PC-3 (cell line): ENCODE measurements at regions not wholly inside any gene's neighbourhood (a gene's known extent, or its start where the extent isn't known, plus 50 kb on each side); places are given as distances from the start of the nearest gene placed in this dataset.

ENCODE experiments used
- ATAC-seq: fragments of 200-7000 bp; cut with Tn5 transposase; 2 replicates; pipeline ENCODE4 v1.9.1; 2020; ENCODE audit warnings: mild to moderate bottlenecking, moderate library complexity
- BruUV-seq: library from RNA; stranded (reverse); fragments of 400-500 nt; replicated peaks from 2 replicates; lab custom pipeline; 2021; lab: Mats Ljungman, UMichigan
- CTCF ChIA-PET: fragments of 300-600 bp; sonication (Branson Sonifier 250); formaldehyde crosslinking; loops from one replicate; lab custom pipeline; 2022; ENCODE audit warnings: antibody characterized with exemption; lab: Charles Lee
- POLR2A ChIA-PET: fragments of 300-600 bp; sonication (Branson Sonifier 250); formaldehyde crosslinking; loops from one replicate; lab custom pipeline; 2022; ENCODE audit warnings: antibody characterized with exemption; ENCODE audit not compliant: unreplicated experiment; lab: Charles Lee
- DNase-seq: peaks from one replicate; pipeline ENCODE4 v3.0.0-alpha.2; 2015
- H2AFZ ChIP-seq: fragments of 300-600 bp; sonication (generic); 2 replicates; pipeline ENCODE4 v1.6.0; 2016; ENCODE audit warnings: antibody characterized with exemption, low read length
- H3F3A ChIP-seq: fragments of 300-600 bp; sonication (generic); one replicate; pipeline ENCODE4 v1.6.0; 2017; ENCODE audit warnings: antibody characterized with exemption, low read length, control low read depth, mild to moderate bottlenecking; ENCODE audit not compliant: unreplicated experiment
- H3K27ac ChIP-seq: fragments of 300-600 bp; sonication (generic); 2 replicates; pipeline ENCODE4 v1.5.1; 2016; ENCODE audit warnings: mild to moderate bottlenecking, low read length
- H3K27me3 ChIP-seq: fragments of 300-600 bp; sonication (generic); 2 replicates; pipeline ENCODE4 v1.6.1; 2016; ENCODE audit warnings: low read length, mixed read lengths
- H3K36me3 ChIP-seq: fragments of 300-600 bp; sonication (generic); 2 replicates; pipeline ENCODE4 v1.6.1; 2016; ENCODE audit warnings: low read depth, mixed run types, low read length, mixed read lengths
- H3K4me1 ChIP-seq: fragments of 300-600 bp; sonication (generic); 2 replicates; pipeline ENCODE4 v1.5.1; 2016; ENCODE audit warnings: low read length; ENCODE audit not compliant: insufficient read depth
- H3K4me2 ChIP-seq: fragments of 300-600 bp; sonication (generic); 2 replicates; pipeline ENCODE4 v1.6.0; 2016; ENCODE audit warnings: low read length
- H3K4me3 ChIP-seq: fragments of 300-600 bp; sonication (generic); 2 replicates; pipeline ENCODE4 v1.5.1; 2016; ENCODE audit warnings: mild to moderate bottlenecking, low read length, mixed read lengths
- H3K79me2 ChIP-seq: fragments of 300-600 bp; sonication (generic); 2 replicates; pipeline ENCODE4 v1.6.1; 2017; ENCODE audit warnings: low read length, mixed read lengths
- H3K9ac ChIP-seq: fragments of 300-600 bp; sonication (generic); 2 replicates; pipeline ENCODE4 v1.6.0; 2016; ENCODE audit warnings: mild to moderate bottlenecking, low read length
- H3K9me2 ChIP-seq: fragments of 300-600 bp; sonication (generic); replicated peaks from 2 replicates; pipeline ENCODE4 v1.6.1; 2016; ENCODE audit warnings: mixed run types, low read length, mixed read lengths
- H3K9me3 ChIP-seq: fragments of 300-600 bp; sonication (generic); 2 replicates; pipeline ENCODE4 v1.6.1; 2016; ENCODE audit warnings: low read length, mixed read lengths
- H4K20me1 ChIP-seq: fragments of 300-600 bp; sonication (generic); 2 replicates; pipeline ENCODE4 v1.6.1; 2016; ENCODE audit warnings: low read length, mixed read lengths
- CTCF ChIP-seq: fragments of 300-600 bp; sonication (generic); conservative IDR thresholded peaks from 2 replicates; pipeline ENCODE4 v1.5.1; 2017; ENCODE audit warnings: antibody characterized with exemption, low read depth, mild to moderate bottlenecking, low read length
- EZH2 ChIP-seq: fragments of 300-600 bp; sonication (generic); IDR thresholded peaks from one replicate; pipeline ENCODE4 v1.6.1; 2017; ENCODE audit warnings: antibody characterized with exemption, mild to moderate bottlenecking, low read length; ENCODE audit not compliant: unreplicated experiment
- EZH2phosphoT487 ChIP-seq: fragments of 300-600 bp; sonication (generic); IDR thresholded peaks from 2 replicates; pipeline ENCODE4 v1.6.1; 2018; ENCODE audit warnings: mild to moderate bottlenecking, antibody characterized with exemption, low read length, borderline replicate concordance
- intact Hi-C: fragments of 100-400 bp; cut with micrococcal nuclease; formaldehyde crosslinking; loops from 2 replicates; pipeline ENCODE4 v1.9.0; 2023

GRCh38 chr5:167509076-167509475 lies 782.4 kb upstream of the WWC1 start:
- Histone ChIP-seq H3K9me2 (no peaks in the 10 kb centered on the region), H3K9me3 (no peaks in the 10 kb centered on the region), H3K4me2 (no peak overlapping the region), H3K79me2 (no peaks in the 10 kb centered on the region), H3K9ac (no peak overlapping the region), H4K20me1 (no peaks in the 10 kb centered on the region), H3K4me3 (no peak overlapping the region), H3K36me3 (no peaks in the 10 kb centered on the region), H3K27ac (no peak overlapping the region), H2AFZ (no peak overlapping the region), H3K27me3 (peaks cover 12% of the 10 kb centered on the region), H3F3A (no peaks in the 10 kb centered on the region), H3K4me1 (no peaks in the 10 kb centered on the region)
- POLR2A ChIA-PET: no interaction called here
- ATAC-seq (no peak), DNase-seq (no peak)
- TF ChIP-seq EZH2: no peak
- no peak for TF ChIP-seq EZH2phosphoT487
- TF ChIP-seq CTCF: no peak
- intact Hi-C loops: no loop called here
- CTCF ChIA-PET: no interaction called here
- no TSS peak for BruUV-seq

- no peaks in the 10 kb centered on the region for H3K79me2 ChIP-seq
- H3K27me3 ChIP-seq: peaks cover 12% of the 10 kb centered on the region
- no peaks in the 10 kb centered on the region for H4K20me1 ChIP-seq
- TF ChIP-seq EZH2phosphoT487: no peak
- no peak for TF ChIP-seq CTCF
- TF ChIP-seq EZH2: no peak
- DNase-seq (no peak), ATAC-seq (no peak)
- no peak overlapping the region for H3K27ac ChIP-seq
- no peaks in the 10 kb centered on the region for H3K36me3 ChIP-seq
- CTCF ChIA-PET: no interaction called here
- no peak overlapping the region for H3K4me2 ChIP-seq
- no TSS peak for BruUV-seq
- H3K4me1 ChIP-seq: no peaks in the 10 kb centered on the region
- H3K9me3 ChIP-seq: no peaks in the 10 kb centered on the region
- POLR2A ChIA-PET: no interaction called here
- intact Hi-C loops: no loop called here
- H3K4me3 ChIP-seq: no peak overlapping the region
- no peak overlapping the region for H2AFZ ChIP-seq
- no peak overlapping the region for H3K9ac ChIP-seq
- H3K9me2 ChIP-seq: no peaks in the 10 kb centered on the region
- no peaks in the 10 kb centered on the region for H3F3A ChIP-seq
Observed at GRCh38 chr5:167511276-167511675, 780.2 kb upstream of the WWC1 start.

DNA sequence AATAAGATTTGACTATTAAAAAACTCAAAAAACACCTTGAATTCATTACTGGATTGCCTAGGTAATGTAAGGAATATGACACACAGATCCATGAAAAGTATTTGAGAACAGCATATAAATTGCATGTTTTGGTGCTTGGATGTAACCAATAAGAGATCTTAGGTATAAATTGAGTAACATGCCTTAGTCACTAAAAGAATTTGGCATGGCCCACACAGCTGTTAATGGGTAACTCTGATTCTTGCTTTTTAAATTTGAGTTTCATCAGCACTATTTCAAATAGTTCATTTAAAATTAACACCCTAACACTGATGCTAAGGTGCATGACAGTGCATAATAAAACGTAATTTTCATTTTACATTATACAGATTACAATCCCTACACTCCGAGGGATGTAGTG lies 779.3 kb upstream of the WWC1 start:
- H3K4me2 ChIP-seq: no peak overlapping the region
- ATAC-seq (no peak), DNase-seq (no peak)
- no peak overlapping the region for H2AFZ ChIP-seq
- no TSS peak for BruUV-seq
- H3K4me1 ChIP-seq: no peaks in the 10 kb centered on the region
- CTCF ChIA-PET: no interaction called here
- no peaks in the 10 kb centered on the region for H3K9me2 ChIP-seq
- peaks cover 14% of the 10 kb centered on the region for H3K27me3 ChIP-seq
- TF ChIP-seq EZH2phosphoT487 (no peak), CTCF (no peak), EZH2 (no peak)
- intact Hi-C loops: no loop called here
- no peaks in the 10 kb centered on the region for H3F3A ChIP-seq
- no peaks in the 10 kb centered on the region for H4K20me1 ChIP-seq
- no peaks in the 10 kb centered on the region for H3K36me3 ChIP-seq
- no peak overlapping the region for H3K9ac ChIP-seq
- H3K27ac ChIP-seq: no peak overlapping the region
- H3K4me3 ChIP-seq: no peak overlapping the region
- no peaks in the 10 kb centered on the region for H3K9me3 ChIP-seq
- POLR2A ChIA-PET: no interaction called here
- H3K79me2 ChIP-seq: no peaks in the 10 kb centered on the region
